IMR-90 (cell line): ENCODE measurements at regions not wholly inside any gene's neighbourhood (a gene's known extent, or its start where the extent isn't known, plus 50 kb on each side); places are given as distances from the start of the nearest gene placed in this dataset.

Source experiments
- ATAC-seq: fragments of 200-7000 bp; cut with Tn5 transposase; 2 replicates; pipeline ENCODE4 v1.9.1; 2020; ENCODE audit warnings: low read depth, mild to moderate bottlenecking, moderate library complexity
- BruUV-seq: library from RNA; stranded (reverse); fragments of 400-500 nt; replicated peaks from 2 replicates; lab custom pipeline; 2021; lab: Mats Ljungman, UMichigan
- CTCF ChIA-PET: fragments of 300-600 bp; formaldehyde crosslinking; extraction: SDS; loops from one replicate; lab custom pipeline; 2021; ENCODE audit warnings: antibody characterized with exemption; lab: Yijun Ruan, JAX
- POLR2A ChIA-PET: fragments of 300-600 bp; sonication (Branson Sonifier 250); formaldehyde crosslinking; loops from one replicate; lab custom pipeline; 2022; ENCODE audit warnings: antibody characterized with exemption; ENCODE audit not compliant: unreplicated experiment; lab: Charles Lee
- DNase-seq: peaks from one replicate; pipeline ENCODE4 v3.0.0; 2013
- H2AFZ ChIP-seq: replicated peaks from 2 replicates; pipeline ENCODE3; 2013; ENCODE audit warnings: low read length, mild to moderate bottlenecking; ENCODE audit not compliant: poor library complexity
- H2AK5ac ChIP-seq: 2 replicates; pipeline ENCODE4 v1.6.1; 2013; ENCODE audit warnings: low read depth, low read length, inconsistent platforms
- H2AK9ac ChIP-seq: replicated peaks from 2 replicates; pipeline ENCODE3; 2013; ENCODE audit warnings: mild to moderate bottlenecking, low read depth, low read length, moderate library complexity; ENCODE audit not compliant: poor library complexity
- H2BK120ac ChIP-seq: 2 replicates; pipeline ENCODE4 v1.6.1; 2013; ENCODE audit warnings: low read depth, low read length, inconsistent platforms
- H2BK15ac ChIP-seq: 3 replicates; pipeline ENCODE4 v1.6.1; 2013; ENCODE audit warnings: low read depth, low read length, inconsistent platforms
- H2BK20ac ChIP-seq: 2 replicates; pipeline ENCODE4 v1.6.1; 2013; ENCODE audit warnings: low read depth, mild to moderate bottlenecking, inconsistent platforms, low read length, moderate library complexity
- H2BK5ac ChIP-seq: 2 replicates; pipeline ENCODE4 v1.6.1; 2013; ENCODE audit warnings: mild to moderate bottlenecking, low read depth, low read length, inconsistent platforms; ENCODE audit not compliant: poor library complexity, severe bottlenecking
- H3K14ac ChIP-seq: replicated peaks from 2 replicates; pipeline ENCODE4 v1.6.1; 2013; ENCODE audit warnings: low read depth, low read length, inconsistent platforms
- H3K18ac ChIP-seq: 2 replicates; pipeline ENCODE4 v1.6.1; 2013; ENCODE audit warnings: low read depth, low read length, control low read depth
- H3K23ac ChIP-seq: 2 replicates; pipeline ENCODE4 v1.6.1; 2013; ENCODE audit warnings: low read depth, low read length, inconsistent platforms
- H3K27ac ChIP-seq: 2 replicates; pipeline ENCODE4 v1.5.1; 2013; ENCODE audit warnings: mild to moderate bottlenecking, control low read depth, low read length; ENCODE audit not compliant: insufficient read depth
- H3K27me3 ChIP-seq: 2 replicates; pipeline ENCODE4 v1.6.1; 2013; ENCODE audit warnings: low read length; ENCODE audit not compliant: control insufficient read depth, insufficient read depth
- H3K36me3 ChIP-seq: 2 replicates; pipeline ENCODE4 v1.6.1; 2013; ENCODE audit warnings: low read length, mixed read lengths; ENCODE audit not compliant: control insufficient read depth, insufficient read depth
- H3K4ac ChIP-seq: 2 replicates; pipeline ENCODE4 v1.6.1; 2013; ENCODE audit warnings: low read depth, low read length, inconsistent platforms
- H3K4me1 ChIP-seq: 2 replicates; pipeline ENCODE4 v1.6.1; 2013; ENCODE audit warnings: low read length, mixed read lengths; ENCODE audit not compliant: control insufficient read depth, insufficient read depth
- H3K4me2 ChIP-seq: 2 replicates; pipeline ENCODE4 v1.6.1; 2013; ENCODE audit warnings: low read depth, mild to moderate bottlenecking, control low read depth, low read length, moderate library complexity
- H3K4me3 ChIP-seq: 2 replicates; pipeline ENCODE4 v1.5.1; 2013; ENCODE audit warnings: low read depth, mild to moderate bottlenecking, control low read depth, low read length, moderate library complexity; ENCODE audit not compliant: insufficient read depth
- H3K56ac ChIP-seq: 2 replicates; pipeline ENCODE4 v1.6.1; 2013; ENCODE audit warnings: low read length, inconsistent platforms; ENCODE audit not compliant: insufficient read depth; ENCODE audit errors: extremely low read depth
- H3K79me1 ChIP-seq, 2 experiments: 2 replicates each; pipeline ENCODE4 v1.6.1; 2013; ENCODE audit warnings: low read length in 2 of 2, inconsistent platforms in 1 of 2, low read depth in 1 of 2
- H3K9ac ChIP-seq: 2 replicates; pipeline ENCODE4 v1.6.1; 2013; ENCODE audit warnings: low read depth, low read length, control low read depth
- H3K9me1 ChIP-seq: 2 replicates; pipeline ENCODE4 v1.6.1; 2013; ENCODE audit warnings: low read length, inconsistent platforms; ENCODE audit not compliant: insufficient read depth
- H3K9me3 ChIP-seq: 2 replicates; pipeline ENCODE4 v1.6.1; 2013; ENCODE audit warnings: low read length; ENCODE audit not compliant: control insufficient read depth, insufficient read depth
- H4K20me1 ChIP-seq: 2 replicates; pipeline ENCODE4 v1.6.1; 2013; ENCODE audit warnings: low read length, inconsistent platforms; ENCODE audit not compliant: insufficient read depth
- H4K5ac ChIP-seq: 2 replicates; pipeline ENCODE4 v1.6.1; 2013; ENCODE audit warnings: mild to moderate bottlenecking, low read depth, low read length, control low read depth
- H4K8ac ChIP-seq, 2 experiments: 2 replicates each; pipeline ENCODE4 v1.6.1; 2013; ENCODE audit warnings: low read depth in 2 of 2, low read length in 2 of 2, control low read depth in 1 of 2, inconsistent platforms in 1 of 2
- H4K91ac ChIP-seq: 2 replicates; pipeline ENCODE4 v1.6.1; 2013; ENCODE audit warnings: low read depth, low read length, inconsistent platforms; ENCODE audit not compliant: insufficient read depth
- BHLHE40 ChIP-seq: fragments of 150-350 bp; IDR thresholded peaks from 2 replicates; pipeline ENCODE4 v1.6.1; 2016; ENCODE audit warnings: mild to moderate bottlenecking, low read depth, low read length
- MXI1 ChIP-seq: IDR thresholded peaks from 2 replicates; pipeline ENCODE4 v1.6.1; 2012; ENCODE audit warnings: low read depth, mild to moderate bottlenecking, low read length, moderate library complexity, borderline replicate concordance
- RAD21 ChIP-seq: IDR thresholded peaks from 2 replicates; pipeline ENCODE4 v1.6.1; 2012; ENCODE audit warnings: low read length, improper control_type of control experiment
- RCOR1 ChIP-seq: IDR thresholded peaks from 2 replicates; pipeline ENCODE4 v1.6.1; 2012; ENCODE audit warnings: mild to moderate bottlenecking, low read length, improper control_type of control experiment; ENCODE audit not compliant: insufficient replicate concordance
- SMC3 ChIP-seq: fragments of 150-350 bp; IDR thresholded peaks from 2 replicates; pipeline ENCODE4 v1.6.1; 2016; ENCODE audit warnings: low read depth, mild to moderate bottlenecking, antibody characterized with exemption, low read length, moderate library complexity
- WGBS, 2 experiments: methylation state at CpG; one replicate each; pipeline versions ENCODE4 v1.1.5 to v1.1.7; 2013; ENCODE audit warnings: missing lambda C conversion rate in 2 of 2; ENCODE audit not compliant: insufficient read length in 1 of 2; ENCODE audit errors: extremely low coverage in 2 of 2; 5-methylcytosine and 5-hydroxymethylcytosine counted together
- dilution Hi-C: fragments of 300-500 bp; cut with HindIII; formaldehyde crosslinking; loops from one replicate; pipeline ENCODE4 v1.14.3; 2018; ENCODE audit warnings: low sequenced_read_pairs; ENCODE audit not compliant: unreplicated experiment
- in situ Hi-C: fragments of 300-500 bp; cut with MboI; formaldehyde crosslinking; loops from 3 replicates; pipeline ENCODE4 v1.14.3; 2019; ENCODE audit warnings: low sequenced_read_pairs, inconsistent platforms, mixed read lengths
- intact Hi-C: fragments of 100-400 bp; cut with micrococcal nuclease; formaldehyde crosslinking; loops from 2 replicates; pipeline ENCODE4 v1.10.0; 2022
- TF ChIP-seq, protein P1 (sequence below): fragments of 150-350 bp; IDR thresholded peaks from 2 replicates; pipeline ENCODE4 v1.6.1; 2016; ENCODE audit warnings: low read depth, mild to moderate bottlenecking, low read length, moderate library complexity, borderline replicate concordance
- TF ChIP-seq, protein P2 (sequence below): conservative IDR thresholded peaks from 2 replicates; pipeline ENCODE4 v1.5.1; 2012; ENCODE audit warnings: mild to moderate bottlenecking, low read depth, low read length, improper control_type of control experiment

DNA sequence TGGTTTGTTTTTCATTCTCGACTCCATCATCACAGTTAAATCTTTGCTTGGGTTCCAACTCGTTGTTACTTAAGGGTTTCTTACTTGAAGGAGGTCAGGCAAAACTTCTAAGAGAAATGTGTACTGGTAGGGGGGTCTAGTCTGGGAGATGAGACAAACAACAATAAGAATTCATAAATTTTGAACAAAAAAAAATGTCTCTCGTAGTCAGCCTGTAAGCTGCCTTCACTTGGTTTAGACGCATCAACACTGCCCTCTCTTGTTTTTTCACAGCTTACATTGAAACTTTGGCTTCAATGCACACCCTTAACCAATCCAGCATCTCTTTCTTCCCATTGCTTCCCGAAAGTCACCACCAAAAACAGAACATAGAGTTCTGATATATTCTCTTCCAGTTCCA lies 576.4 kb upstream of the PIK3C3 start:
- H2AK5ac ChIP-seq, result no peak overlapping the region
- peak overlapping the region; percentile 50; the same call in 1 of the 2 replicates for H3K56ac ChIP-seq
- in situ Hi-C loops (loop anchor here (25.0 kb wide), 1 partner anchor 966 kb away; no protein-coding TSS in a partner anchor), dilution Hi-C loops (no loop called here), intact Hi-C loops (loop anchor here (1.0 to 10.0 kb wide), 5 partner anchors 234 to 964 kb away; no protein-coding TSS in a partner anchor)
- no peak overlapping the region for H3K23ac ChIP-seq
- no peak overlapping the region for H3K4me3 ChIP-seq
- H2BK15ac ChIP-seq, result 0 out of 3 replicates have a peak overlapping the region, but pooled peaks have one; percentile 59
- peak overlapping the region; percentile 43 for H2BK5ac ChIP-seq
- peak; percentile 97 for ATAC-seq
- H3K27me3 ChIP-seq, result no peaks in the 10 kb centered on the region; the same call in 1 of the 2 replicates
- no peaks in the 10 kb centered on the region for H4K20me1 ChIP-seq
- H3K9ac ChIP-seq, result no peak overlapping the region
- H4K8ac ChIP-seq, result peak overlapping the region in 1 of 2 experiments; percentile 77; a peak in 2 of 4 replicates
- 0% methylated on average over 2 of the region's 5 CpGs; no CpG with 5 or more reads in 1 of the 2 experiments for WGBS, 2 experiments
- 0 out of 2 replicates have a peak overlapping the region, but pooled peaks have one; percentile 31 for H3K18ac ChIP-seq
- no peaks in the 10 kb centered on the region for H3K4me1 ChIP-seq
- peak overlapping the region; percentile 32; the same call in 1 of the 2 replicates for H3K4me2 ChIP-seq
- TF ChIP-seq BHLHE40 (no peak), RCOR1 (no peak), SMC3 (peak; percentile 64), MXI1 (no peak), RAD21 (peak; percentile 82)
- TF ChIP-seq, protein P1, sequence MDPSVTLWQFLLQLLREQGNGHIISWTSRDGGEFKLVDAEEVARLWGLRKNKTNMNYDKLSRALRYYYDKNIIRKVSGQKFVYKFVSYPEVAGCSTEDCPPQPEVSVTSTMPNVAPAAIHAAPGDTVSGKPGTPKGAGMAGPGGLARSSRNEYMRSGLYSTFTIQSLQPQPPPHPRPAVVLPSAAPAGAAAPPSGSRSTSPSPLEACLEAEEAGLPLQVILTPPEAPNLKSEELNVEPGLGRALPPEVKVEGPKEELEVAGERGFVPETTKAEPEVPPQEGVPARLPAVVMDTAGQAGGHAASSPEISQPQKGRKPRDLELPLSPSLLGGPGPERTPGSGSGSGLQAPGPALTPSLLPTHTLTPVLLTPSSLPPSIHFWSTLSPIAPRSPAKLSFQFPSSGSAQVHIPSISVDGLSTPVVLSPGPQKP, result no peak
- TF ChIP-seq, protein P2, sequence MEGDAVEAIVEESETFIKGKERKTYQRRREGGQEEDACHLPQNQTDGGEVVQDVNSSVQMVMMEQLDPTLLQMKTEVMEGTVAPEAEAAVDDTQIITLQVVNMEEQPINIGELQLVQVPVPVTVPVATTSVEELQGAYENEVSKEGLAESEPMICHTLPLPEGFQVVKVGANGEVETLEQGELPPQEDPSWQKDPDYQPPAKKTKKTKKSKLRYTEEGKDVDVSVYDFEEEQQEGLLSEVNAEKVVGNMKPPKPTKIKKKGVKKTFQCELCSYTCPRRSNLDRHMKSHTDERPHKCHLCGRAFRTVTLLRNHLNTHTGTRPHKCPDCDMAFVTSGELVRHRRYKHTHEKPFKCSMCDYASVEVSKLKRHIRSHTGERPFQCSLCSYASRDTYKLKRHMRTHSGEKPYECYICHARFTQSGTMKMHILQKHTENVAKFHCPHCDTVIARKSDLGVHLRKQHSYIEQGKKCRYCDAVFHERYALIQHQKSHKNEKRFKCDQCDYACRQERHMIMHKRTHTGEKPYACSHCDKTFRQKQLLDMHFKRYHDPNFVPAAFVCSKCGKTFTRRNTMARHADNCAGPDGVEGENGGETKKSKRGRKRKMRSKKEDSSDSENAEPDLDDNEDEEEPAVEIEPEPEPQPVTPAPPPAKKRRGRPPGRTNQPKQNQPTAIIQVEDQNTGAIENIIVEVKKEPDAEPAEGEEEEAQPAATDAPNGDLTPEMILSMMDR, result peak; percentile 69
- no peak overlapping the region for H2AK9ac ChIP-seq
- BruUV-seq, result no TSS peak
- H3K14ac ChIP-seq, result 0 out of 2 replicates have a peak overlapping the region, but pooled peaks have one; percentile 42
- H3K9me1 ChIP-seq, result no peaks in the 10 kb centered on the region
- peak; percentile 70 for DNase-seq
- H4K91ac ChIP-seq, result no peak overlapping the region
- H3K36me3 ChIP-seq, result no peaks in the 10 kb centered on the region
- H3K4ac ChIP-seq, result peak overlapping the region; percentile 33; the same call in 1 of the 2 replicates
- peak overlapping the region; percentile 95; the same call in 1 of the 2 replicates for H2BK120ac ChIP-seq
- no peaks in the 10 kb centered on the region for H3K79me1 ChIP-seq
- CTCF ChIA-PET, result interaction anchor here (0.6 to 0.9 kb wide), 4 partner anchors 13 to 1083 kb away, joined by 3 to 7 read pairs (median 4); no protein-coding TSS in a partner anchor
- H4K5ac ChIP-seq, result no peak overlapping the region; the same call in 1 of the 2 replicates
- no peak overlapping the region for H2AFZ ChIP-seq
- H3K27ac ChIP-seq, result no peak overlapping the region
- POLR2A ChIA-PET, result no interaction called here
- peak overlapping the region; percentile 92 for H2BK20ac ChIP-seq
- H3K9me3 ChIP-seq, result no peaks in the 10 kb centered on the region
